GM12801 (cell line): ENCODE measurements at regions not wholly inside any gene's neighbourhood (a gene's known extent, or its start where the extent isn't known, plus 50 kb on each side); places are given as distances from the start of the nearest gene placed in this dataset.

ENCODE experiments used
- TF ChIP-seq, protein P1 (sequence below): IDR thresholded peaks from one replicate; pipeline ENCODE4 v1.5.1; 2011; ENCODE audit warnings: control low read depth; ENCODE audit not compliant: insufficient read length; ENCODE audit errors: extremely low read depth

DNA sequence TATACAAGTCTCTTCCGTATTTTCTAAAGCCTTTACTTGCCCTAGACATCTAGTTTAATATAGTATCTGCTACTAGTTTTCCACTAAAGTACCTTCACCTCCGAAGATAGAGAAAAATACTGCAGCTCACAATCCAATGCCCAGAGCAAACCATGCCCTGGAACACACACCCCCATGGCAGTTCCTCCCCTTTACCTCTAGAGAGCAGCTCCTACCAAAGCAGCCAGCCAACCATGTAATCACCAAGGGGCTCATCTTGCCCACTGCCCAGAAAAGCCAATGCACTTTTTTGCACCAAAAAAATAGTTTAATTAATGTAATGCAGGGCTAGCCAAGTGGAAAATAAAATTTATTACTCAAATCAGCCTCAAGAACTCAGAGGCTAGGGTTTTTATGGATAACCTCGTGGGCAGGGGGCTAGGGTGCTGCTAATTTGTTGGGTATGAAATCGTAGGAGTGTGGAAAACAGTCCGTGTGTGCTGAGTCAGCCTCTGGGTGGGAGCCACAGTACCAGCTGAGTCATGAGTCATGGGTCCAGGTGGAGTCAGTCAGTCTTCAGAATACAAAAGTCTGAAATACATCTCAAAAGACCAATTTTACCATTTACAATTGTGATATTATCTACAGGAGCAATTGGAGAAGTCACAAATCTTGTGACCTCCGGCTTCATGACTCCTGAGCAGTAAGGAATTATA lies 120.1 kb upstream of the ACO1 start:
- TF ChIP-seq, protein P1, sequence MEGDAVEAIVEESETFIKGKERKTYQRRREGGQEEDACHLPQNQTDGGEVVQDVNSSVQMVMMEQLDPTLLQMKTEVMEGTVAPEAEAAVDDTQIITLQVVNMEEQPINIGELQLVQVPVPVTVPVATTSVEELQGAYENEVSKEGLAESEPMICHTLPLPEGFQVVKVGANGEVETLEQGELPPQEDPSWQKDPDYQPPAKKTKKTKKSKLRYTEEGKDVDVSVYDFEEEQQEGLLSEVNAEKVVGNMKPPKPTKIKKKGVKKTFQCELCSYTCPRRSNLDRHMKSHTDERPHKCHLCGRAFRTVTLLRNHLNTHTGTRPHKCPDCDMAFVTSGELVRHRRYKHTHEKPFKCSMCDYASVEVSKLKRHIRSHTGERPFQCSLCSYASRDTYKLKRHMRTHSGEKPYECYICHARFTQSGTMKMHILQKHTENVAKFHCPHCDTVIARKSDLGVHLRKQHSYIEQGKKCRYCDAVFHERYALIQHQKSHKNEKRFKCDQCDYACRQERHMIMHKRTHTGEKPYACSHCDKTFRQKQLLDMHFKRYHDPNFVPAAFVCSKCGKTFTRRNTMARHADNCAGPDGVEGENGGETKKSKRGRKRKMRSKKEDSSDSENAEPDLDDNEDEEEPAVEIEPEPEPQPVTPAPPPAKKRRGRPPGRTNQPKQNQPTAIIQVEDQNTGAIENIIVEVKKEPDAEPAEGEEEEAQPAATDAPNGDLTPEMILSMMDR, result no peak

DNA sequence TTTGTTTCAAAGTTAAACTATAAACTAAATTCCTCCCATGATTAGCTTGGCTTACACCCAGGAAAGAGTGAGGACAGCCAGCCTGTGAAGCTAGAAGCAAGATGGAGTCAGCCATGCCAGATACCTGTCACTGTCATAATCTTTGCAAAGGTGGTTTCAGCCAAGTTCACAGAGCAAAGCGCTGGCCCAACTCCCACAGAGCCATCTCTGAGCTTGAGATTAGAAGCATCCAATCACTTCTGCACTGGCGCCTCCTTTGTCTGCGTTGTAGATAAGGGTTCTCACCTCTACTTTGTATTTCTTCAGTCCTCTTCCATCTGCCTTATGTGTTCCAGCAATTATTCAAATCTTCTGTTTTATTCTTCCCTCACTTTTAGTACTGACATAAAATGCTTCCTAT lies 119.4 kb upstream of the ACO1 start:
- TF ChIP-seq, protein P1, result no peak

DNA sequence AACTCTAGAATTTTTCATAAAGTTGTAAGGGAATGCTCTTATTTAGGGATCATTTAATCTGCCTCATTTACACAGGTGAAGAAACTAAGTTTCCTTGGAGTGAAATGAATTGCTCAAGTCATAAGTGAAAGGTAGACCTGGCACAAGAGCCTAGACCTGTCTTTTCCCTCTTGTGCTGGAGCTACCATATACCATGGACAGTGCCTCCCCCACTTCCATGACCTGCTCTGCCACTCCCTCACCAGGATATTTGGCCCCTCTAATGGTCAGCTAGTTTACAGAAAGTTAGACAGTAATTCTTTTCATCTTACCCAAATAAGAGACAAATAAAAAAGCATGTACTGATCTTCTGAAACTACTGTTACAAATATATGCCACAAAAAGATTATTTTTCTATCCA lies 105.5 kb upstream of the ACO1 start:
- TF ChIP-seq, protein P1, result no peak

DNA sequence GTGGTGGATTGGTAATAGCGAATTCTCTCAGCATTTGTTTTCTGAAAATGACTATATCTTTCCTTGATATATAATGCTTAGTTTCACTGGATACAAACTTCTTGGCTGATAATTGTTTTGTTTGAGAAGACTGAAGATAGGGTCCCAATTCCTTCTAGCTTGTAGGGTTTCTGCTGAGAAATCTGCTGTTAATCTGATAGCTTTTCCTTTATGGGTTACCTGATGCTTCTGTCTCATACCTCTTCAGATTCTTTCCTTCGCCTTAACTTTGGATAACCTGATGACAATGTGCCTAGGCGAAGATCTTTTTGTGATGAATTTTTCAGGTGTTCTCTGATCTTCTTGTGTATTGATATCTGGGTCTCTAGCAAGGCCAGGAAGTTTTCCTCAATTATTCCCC lies 94.7 kb upstream of the ACO1 start:
- TF ChIP-seq, protein P1, result no peak

DNA sequence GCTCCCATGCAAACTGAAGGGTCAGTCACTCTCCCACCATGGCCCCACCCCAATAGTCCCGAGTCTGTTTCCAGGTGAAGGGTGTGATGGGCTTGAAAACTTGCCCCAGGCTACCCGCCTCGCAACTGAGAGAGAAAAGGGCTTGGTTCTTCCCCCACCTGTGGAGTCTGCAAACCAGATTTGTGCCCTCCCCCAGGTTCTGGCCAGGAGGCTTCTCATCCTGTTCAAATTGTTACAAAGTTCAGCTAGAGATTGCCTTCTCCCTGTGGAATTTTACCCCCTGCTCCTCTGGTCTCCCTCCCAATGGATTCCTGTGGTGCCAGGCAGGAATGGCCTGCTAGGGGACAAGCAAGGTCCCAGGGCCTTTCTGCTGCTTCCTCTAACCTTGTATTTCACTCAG lies 93.1 kb upstream of the ACO1 start:
- TF ChIP-seq, protein P1, result no peak

DNA sequence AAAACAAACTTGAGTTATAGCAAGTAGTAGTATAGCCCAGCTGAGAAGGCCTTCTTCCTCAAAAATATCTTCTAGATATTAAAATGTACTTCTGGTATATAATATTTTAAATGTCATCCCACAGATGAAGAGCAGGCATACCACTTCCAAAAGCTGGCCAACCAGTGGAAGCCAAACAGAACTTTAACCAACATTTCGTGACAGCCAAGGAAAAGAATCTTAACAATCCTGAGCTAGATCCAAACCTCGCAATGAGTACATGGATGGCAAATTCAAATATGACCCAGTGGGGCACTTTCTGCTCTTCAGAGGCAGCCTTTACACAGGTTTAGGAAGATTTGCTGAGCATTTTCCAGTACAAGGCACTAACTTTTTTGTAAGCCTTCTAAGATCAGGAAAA lies 91.8 kb upstream of the ACO1 start:
- TF ChIP-seq, protein P1, result no peak

DNA sequence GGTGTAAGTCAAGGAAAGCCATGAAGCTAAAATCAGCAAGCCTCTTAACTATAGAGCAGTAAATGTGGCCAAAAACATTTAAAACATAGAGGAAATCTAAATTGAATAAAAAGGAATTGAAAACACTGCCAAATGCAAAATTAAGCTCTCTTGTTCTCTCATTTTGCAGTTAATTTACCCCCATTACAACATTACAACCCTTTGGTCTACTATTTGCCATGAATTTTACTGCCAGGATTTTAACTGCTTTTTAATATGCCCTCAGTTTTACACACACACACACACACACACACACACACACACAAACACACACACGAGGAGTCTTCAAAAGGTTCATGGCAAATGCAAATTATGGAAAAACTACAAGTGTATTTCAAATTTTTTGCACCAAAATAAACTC lies 91.4 kb upstream of the ACO1 start:
- TF ChIP-seq, protein P1, result no peak
